ENCODE measurements at regions not wholly inside any gene's neighbourhood (a gene's known extent, or its start where the extent isn't known, plus 50 kb on each side); places are given as distances from the start of the nearest gene placed in this dataset.

GRCh38 chr22:19628038-19628776, 86.1 kb upstream of the SEPTIN5 start:
- Histone ChIP-seq H3K23ac (ENCODE audit: insufficient read length, low read depth, low read length) (no peak overlapping the region), H3K56ac (ENCODE audit: insufficient read length, low read depth, low read length) (no peak overlapping the region), H2AK5ac (ENCODE audit: insufficient read length, low read length) (no peak overlapping the region), H3K27ac (ENCODE audit: insufficient read length, low read depth, low read length) (no peak overlapping the region), H3K79me2 (ENCODE audit: insufficient read depth, low read length) (no peaks in the 10 kb centered on the region), H2BK5ac (ENCODE audit: insufficient read length, low read length) (no peak overlapping the region), H2BK120ac (ENCODE audit: low read depth, low read length, poor library complexity, severe bottlenecking) (no peak overlapping the region), H3K23me2 (ENCODE audit: insufficient read length, low read depth, low read length, poor library complexity, severe bottlenecking) (no peaks in the 10 kb centered on the region), H3K18ac (ENCODE audit: insufficient read length, low read depth, low read length) (no peak overlapping the region), H3K9me3 (ENCODE audit: control insufficient read depth, low read depth, low read length) (no peaks in the 10 kb centered on the region), H4K5ac (ENCODE audit: insufficient read length, low read depth, low read length) (no peak overlapping the region), H3K4me1 (ENCODE audit: insufficient read depth, low read length) (no peaks in the 10 kb centered on the region), H2BK12ac (ENCODE audit: insufficient read length, low read depth, low read length) (no peak overlapping the region), H3K4ac (ENCODE audit: low read depth, low read length) (no peak overlapping the region), H4K20me1 (ENCODE audit: control insufficient read depth, insufficient read depth, insufficient read length) (no peaks in the 10 kb centered on the region), H3T11ph (ENCODE audit: low read length) (no peak overlapping the region), H2BK15ac (ENCODE audit: low read depth, low read length) (no peak overlapping the region), H3K9ac (ENCODE audit: extremely low read depth, insufficient read length, low read length) (no peak overlapping the region), H4K91ac (ENCODE audit: insufficient read length, low read depth, low read length) (no peak overlapping the region), H2BK20ac (ENCODE audit: low read depth, low read length, poor library complexity, severe bottlenecking) (no peak overlapping the region), H3K14ac (ENCODE audit: insufficient read depth, low read length) (no peak overlapping the region), H3K79me1 (ENCODE audit: insufficient read depth, low read depth, low read length, poor library complexity, severe bottlenecking) (no peaks in the 10 kb centered on the region), H2AFZ (ENCODE audit: low read length) (no peak overlapping the region), H3K27me3 (ENCODE audit: insufficient read depth, low read length) (no peaks in the 10 kb centered on the region), H3K4me2 (ENCODE audit: insufficient read depth, insufficient read length, low read length) (no peak overlapping the region), H4K8ac (replicated peaks; ENCODE audit: insufficient read length, low read depth, low read length) (no peak overlapping the region)
- Mint-ChIP-seq H3K27ac (no peak overlapping the region), H3K9me3 (no peaks in the 10 kb centered on the region; a peak in 1 of 5 replicates), H3K36me3 (ENCODE audit: insufficient read depth in 1 of 3, low read depth in 3 of 3) (no peaks in the 10 kb centered on the region; a peak in 1 of 7 replicates), H3K4me1 (peaks cover 21 to 31% of the 10 kb centered on the region in 2 experiments), H3K27me3 (ENCODE audit: low read depth) (peaks cover 3% of the 10 kb centered on the region), H3K4me3 (no peak overlapping the region)
- no peak for DNase-seq
- TF ChIP-seq, protein P1, sequence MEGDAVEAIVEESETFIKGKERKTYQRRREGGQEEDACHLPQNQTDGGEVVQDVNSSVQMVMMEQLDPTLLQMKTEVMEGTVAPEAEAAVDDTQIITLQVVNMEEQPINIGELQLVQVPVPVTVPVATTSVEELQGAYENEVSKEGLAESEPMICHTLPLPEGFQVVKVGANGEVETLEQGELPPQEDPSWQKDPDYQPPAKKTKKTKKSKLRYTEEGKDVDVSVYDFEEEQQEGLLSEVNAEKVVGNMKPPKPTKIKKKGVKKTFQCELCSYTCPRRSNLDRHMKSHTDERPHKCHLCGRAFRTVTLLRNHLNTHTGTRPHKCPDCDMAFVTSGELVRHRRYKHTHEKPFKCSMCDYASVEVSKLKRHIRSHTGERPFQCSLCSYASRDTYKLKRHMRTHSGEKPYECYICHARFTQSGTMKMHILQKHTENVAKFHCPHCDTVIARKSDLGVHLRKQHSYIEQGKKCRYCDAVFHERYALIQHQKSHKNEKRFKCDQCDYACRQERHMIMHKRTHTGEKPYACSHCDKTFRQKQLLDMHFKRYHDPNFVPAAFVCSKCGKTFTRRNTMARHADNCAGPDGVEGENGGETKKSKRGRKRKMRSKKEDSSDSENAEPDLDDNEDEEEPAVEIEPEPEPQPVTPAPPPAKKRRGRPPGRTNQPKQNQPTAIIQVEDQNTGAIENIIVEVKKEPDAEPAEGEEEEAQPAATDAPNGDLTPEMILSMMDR (conservative IDR thresholded peaks at IDR 0.05): no peak
- no CpG with 5 or more reads among the region's 11 CpGs for WGBS (ENCODE audit: extremely low coverage, insufficient read length, low lambda C conversion rate)

Measured in H9 (cell line).